ENCODE measurements at regions not wholly inside any gene's neighbourhood (a gene's known extent, or its start where the extent isn't known, plus 50 kb on each side); places are given as distances from the start of the nearest gene placed in this dataset.
"Not testable (repeated sequence)": the region's sequence is repeated elsewhere in the genome, so short reads cannot be mapped to it uniquely, and the experiment has no call there.

DNA sequence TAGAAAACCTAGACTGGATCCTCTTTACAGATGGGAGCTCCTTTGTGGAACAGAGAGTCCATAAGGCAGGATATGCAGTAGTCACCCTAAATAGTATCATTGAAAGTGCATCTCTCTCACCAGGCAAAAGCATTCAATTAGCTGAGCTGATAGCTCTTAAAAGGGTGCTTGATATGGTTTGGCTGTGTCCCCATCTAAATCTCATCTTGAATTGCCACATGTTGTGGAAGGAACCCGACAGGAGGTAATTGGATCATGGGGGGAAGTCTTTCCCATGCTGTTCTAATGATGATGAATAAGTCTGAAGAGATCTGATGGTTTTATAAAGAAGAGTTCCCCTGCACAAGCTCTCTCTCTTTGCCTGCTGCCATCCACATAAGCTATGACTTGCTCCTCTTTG lies 96.2 kb upstream of the RMP24 start:
- no peak for DNase-seq (ENCODE audit: low spot score)

GRCh38 chr18:35880788-35881455 lies 91.6 kb upstream of the RMP24 start:
- DNase-seq (ENCODE audit: low spot score) = no peak

DNA sequence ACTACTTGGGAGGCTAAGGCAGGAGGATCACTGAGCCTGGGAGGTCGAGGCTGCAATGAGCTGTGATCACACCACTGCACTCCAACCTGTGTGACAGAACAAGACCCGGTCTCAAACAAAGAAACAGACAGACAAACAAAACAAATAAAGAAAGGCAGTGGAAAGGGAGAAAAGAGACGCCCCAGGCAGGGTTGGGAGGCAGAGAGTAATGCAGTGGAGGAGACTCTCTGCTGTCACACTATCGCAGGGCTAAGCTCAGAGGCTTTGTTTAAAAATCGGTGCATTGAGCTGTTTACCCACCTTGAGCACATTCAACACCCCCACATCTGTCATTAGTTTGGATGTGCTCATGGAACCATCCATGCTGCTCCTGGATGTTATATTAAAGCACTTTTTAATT lies 84.2 kb upstream of the RMP24 start:
- DNase-seq (ENCODE audit: low spot score) = no peak

- no peak for DNase-seq (ENCODE audit: low spot score)
Measured at GRCh38 chr18:35889677-35890076, 82.8 kb upstream of the RMP24 start.

GRCh38 chr18:35890323-35890722 lies 82.2 kb upstream of the RMP24 start:
- DNase-seq (ENCODE audit: low spot score) = no peak

DNA sequence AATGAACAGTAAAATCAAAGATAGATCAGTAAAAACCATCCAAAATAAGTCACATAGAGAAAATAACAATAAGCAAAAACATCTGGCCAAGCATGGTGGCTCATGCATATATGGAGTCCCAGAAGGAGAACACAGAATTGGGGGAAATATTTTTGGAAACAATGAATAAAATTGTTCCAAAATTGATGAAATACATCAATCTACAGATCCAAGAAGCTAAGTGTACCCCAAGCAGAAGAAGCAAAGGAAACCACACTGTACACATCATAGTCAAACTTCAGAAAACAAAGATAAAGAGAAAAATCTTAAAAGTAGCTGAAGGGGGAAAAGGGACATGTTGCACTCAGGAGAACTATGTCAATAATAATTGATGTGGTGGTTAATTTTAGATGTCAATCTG lies 80.4 kb upstream of the RMP24 start:
- DNase-seq (ENCODE audit: low spot score) = no peak

DNA sequence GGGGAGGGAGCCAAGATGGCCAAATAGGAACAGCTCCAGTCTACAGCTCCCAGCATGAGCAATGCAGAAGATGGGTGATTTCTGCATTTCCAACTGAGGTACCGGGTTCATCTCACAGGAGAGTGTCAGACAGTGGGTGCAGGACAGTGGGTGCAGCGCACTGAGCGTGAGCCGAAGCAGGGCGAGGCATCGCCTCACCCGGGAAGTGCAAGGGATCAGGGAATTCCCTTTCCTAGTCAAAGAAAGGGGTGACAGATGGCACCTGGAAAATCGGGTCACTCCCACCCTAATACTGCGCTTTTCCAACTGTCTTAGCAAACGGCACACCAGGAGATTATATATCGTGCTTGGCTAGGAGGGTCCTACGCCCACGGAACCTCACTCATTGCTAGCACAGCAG lies 75.0 kb upstream of the RMP24 start:
- not testable (repeated sequence) for DNase-seq (ENCODE audit: low spot score)

DNA sequence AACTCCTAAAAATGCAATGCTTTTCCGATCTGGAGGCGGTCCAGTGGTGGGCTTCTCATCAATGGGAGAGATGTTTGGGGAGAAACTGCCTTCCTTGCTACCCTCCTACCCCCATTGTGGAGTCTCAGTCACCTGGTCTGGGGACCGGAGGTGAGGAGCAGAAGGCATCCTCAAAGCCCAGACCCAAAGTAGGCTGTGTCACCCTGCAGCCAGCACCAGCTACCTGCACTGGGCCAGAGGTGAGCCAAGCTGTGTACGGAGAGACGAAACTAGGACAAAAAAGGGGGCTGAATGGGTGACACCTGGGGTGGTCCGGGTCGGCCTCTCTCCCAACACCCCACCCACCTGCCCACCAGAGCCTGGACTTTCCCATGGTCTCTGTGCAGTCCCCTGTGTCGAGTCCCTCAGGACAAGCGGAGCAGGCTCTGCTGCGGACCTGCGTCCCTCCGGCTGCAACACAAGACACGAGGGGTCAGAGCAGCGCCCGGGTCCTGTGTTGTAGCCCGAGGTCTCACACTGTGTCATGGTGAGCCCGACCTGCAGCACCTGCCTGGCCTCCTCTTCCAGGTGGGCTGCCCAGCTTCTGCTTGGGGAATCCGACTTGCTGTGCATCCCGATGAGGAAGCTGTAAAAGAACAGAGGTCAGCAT lies 68.0 kb upstream of the RMP24 start:
- DNase-seq (ENCODE audit: low spot score) = no peak

DNA sequence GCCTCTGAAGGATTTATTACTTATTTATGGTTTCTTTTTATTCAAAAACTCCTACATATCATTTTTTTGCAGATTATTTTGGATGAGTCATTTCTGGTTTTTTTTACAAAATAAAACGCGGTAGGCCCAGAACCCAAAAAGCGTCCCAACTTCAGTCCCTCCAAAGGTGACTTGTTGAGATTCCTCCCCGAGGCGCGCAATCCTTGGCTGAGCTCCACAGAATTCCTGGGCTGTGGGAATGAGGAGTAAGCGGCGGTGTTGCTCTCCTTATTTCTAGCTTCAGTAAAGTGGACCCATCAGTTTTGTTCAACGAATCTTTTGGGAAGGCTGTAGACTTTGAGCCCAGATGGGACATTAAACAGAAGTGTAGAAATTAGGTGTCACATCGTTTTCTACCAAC lies 67.0 kb upstream of the RMP24 start:
- DNase-seq (ENCODE audit: low spot score) = no peak

DNA sequence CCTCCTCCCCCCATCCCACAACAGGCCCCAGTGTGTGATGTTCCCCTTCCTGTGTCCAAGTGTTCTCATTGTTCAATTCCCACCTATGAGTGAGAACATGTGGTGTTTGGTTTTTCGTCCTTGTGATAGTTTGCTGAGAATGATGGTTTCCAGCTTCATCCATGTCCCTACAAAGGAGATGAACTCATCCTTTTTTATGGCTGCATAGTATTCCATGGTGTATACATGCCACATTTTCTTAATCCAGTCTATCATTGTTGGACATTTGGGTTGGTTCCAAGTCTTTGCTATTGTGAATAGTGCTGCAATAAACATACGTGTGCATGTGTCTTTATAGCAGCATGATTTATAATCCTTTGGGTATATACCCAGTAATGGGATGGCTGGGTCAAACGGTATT lies 66.2 kb upstream of the RMP24 start:
- not testable (repeated sequence) for DNase-seq (ENCODE audit: low spot score)

DNA sequence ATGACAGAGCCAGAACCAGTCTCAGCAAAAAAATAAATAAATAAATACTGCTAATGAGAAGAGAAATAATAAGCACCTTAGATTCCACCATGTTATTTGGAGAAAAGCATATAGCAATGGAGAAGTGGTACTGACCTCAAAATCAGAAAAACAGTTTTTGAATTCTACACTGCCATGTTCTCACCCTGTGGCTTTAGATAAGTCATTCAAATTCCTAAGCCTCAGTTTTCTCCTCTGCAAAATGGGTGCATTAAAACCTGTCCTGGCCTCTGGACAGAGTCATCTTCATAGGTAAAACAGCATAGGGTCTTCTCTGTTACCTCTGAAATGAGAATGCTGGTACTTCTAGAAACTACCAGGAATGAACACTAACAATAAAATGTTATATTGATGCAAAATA lies 62.2 kb upstream of the RMP24 start:
- DNase-seq (ENCODE audit: low spot score) = no peak

DNA sequence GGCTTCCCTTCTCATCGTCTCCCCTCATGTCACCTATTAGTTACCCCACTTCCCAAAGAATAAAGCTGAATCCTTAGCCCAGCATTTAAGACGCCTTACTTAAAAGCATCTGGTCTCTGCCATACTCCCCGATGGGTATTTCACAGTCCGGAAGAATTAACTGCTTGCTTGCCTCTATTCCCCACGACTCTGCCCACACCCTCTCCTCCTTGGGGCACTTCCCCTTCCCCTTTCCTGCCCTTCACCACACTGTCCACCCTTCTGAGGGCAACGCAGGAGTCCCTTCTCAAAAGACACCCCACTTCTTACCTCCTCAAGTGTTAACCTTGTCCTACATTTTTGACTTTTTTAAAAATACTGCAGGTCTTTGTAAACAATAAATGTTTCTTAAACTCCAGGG lies 60.1 kb upstream of the RMP24 start:
- DNase-seq (ENCODE audit: low spot score) = no peak

DNA sequence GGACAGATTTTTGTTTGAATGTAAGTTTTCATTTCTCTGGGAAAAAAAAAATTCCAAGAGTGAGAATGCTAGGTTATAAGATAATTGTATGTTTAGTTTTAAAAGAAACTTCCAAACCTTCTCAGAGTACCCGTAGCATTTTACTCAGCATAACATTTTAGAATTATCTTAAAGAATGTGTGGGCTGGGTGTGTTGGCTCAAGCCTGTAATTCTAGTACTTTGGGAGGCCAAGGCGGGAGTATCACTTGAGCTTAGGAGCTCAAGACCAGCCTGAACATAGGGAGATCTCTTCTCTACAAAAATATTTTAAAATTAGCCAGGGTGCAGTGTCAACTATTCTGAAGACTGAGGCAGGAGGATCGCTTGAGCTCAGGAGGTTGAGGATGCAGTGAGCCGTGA lies 57.4 kb upstream of the RMP24 start:
- no peak for DNase-seq (ENCODE audit: low spot score)

DNA sequence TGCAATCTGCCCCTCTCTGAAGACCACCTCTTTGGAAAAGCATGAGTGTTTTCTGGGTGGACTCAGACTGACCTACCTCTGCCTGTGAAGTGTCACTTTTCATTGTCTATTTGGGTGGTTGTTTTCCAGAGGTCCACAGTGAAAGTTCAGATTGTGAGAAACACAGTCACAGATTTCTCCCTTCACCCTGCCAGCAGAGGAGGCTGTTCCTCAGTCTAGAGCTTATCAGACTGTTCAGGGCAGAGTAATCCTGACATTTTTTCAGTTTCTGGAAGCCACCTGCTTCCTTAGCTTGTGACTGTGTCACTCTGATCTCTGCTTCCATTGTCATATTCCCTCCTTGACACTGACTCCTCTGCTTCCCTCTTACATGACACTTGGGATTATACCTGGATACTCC lies 55.4 kb upstream of the RMP24 start:
- peak; percentile 2 for DNase-seq (ENCODE audit: low spot score)

DNA sequence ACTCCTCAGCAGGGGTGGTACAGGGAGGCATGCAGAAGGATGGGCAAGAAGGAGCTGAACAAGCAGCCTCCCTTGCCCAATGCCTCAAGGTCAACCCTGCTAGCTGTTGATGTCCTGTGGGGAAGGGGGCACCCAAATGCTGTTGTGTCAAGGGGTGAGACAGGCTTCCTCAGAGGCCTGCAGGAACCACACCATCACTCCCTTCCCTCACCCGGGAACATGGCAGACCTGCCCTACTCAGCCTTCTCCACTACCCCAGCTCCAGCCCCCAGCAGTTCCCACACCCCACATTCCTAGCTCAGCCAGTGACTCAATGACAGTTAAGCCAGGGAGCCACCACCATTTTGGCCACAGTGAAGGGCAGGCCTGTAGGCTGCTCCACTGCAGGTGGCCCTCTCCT lies 53.9 kb upstream of the RMP24 start:
- DNase-seq (ENCODE audit: low spot score) = no peak

GRCh38 chr18:35919179-35919578 lies 53.3 kb upstream of the RMP24 start:
- DNase-seq (ENCODE audit: low spot score) = no peak

GRCh38 chr18:35920623-35921022 lies 51.9 kb upstream of the RMP24 start:
- no peak for DNase-seq (ENCODE audit: low spot score)

Measured in cerebellar cortex (tissue), 1 donor.